ENCODE measurements at regions not wholly inside any gene's neighbourhood (a gene's known extent, or its start where the extent isn't known, plus 50 kb on each side); places are given as distances from the start of the nearest gene placed in this dataset.

DNA sequence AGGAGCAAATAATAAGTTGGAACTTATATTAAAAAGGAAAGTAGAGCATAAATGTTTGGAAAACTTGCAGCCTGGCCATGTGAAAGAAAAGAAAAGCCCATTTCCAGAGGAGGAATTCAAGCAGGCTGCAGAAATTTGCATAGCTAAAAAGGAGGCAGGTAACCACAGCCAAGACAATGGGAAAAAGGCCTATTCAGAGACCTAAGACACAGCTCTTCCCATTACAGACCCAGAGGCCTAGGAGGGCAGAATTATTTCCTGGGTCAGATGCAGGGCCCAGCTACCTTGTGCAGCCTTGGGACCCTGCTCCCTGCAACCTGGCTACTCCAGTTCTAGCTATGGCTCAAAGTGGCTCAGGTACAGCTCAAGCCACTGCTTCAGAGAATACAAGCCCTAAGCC is 234.6 kb upstream of the BCHE start:
- intact Hi-C loops (cut with micrococcal nuclease) (no loop called here), dilution Hi-C loops (cut with HindIII; ENCODE audit: low sequenced_read_pairs, unreplicated experiment) (no loop called here), in situ Hi-C loops (cut with MboI; ENCODE audit: low sequenced_read_pairs) (no loop called here)
- H3K9me1 ChIP-seq (ENCODE audit: insufficient read depth, low read length), result no peaks in the 10 kb centered on the region
- H3K23ac ChIP-seq (ENCODE audit: low read depth, low read length), result no peak overlapping the region
- H4K8ac ChIP-seq (ENCODE audit: low read depth in 2 of 2, low read length in 2 of 2), result no peak overlapping the region
- TF ChIP-seq, protein P1, sequence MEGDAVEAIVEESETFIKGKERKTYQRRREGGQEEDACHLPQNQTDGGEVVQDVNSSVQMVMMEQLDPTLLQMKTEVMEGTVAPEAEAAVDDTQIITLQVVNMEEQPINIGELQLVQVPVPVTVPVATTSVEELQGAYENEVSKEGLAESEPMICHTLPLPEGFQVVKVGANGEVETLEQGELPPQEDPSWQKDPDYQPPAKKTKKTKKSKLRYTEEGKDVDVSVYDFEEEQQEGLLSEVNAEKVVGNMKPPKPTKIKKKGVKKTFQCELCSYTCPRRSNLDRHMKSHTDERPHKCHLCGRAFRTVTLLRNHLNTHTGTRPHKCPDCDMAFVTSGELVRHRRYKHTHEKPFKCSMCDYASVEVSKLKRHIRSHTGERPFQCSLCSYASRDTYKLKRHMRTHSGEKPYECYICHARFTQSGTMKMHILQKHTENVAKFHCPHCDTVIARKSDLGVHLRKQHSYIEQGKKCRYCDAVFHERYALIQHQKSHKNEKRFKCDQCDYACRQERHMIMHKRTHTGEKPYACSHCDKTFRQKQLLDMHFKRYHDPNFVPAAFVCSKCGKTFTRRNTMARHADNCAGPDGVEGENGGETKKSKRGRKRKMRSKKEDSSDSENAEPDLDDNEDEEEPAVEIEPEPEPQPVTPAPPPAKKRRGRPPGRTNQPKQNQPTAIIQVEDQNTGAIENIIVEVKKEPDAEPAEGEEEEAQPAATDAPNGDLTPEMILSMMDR (conservative IDR thresholded peaks at IDR 0.05; ENCODE audit: low read depth, low read length), result no peak
- no peak for TF ChIP-seq SMC3 (IDR thresholded peaks at IDR 0.05; ENCODE audit: low read depth, low read length)
- TF ChIP-seq RCOR1 (IDR thresholded peaks at IDR 0.05; ENCODE audit: insufficient replicate concordance, low read length), result no peak
- TF ChIP-seq MAFK (IDR thresholded peaks at IDR 0.05; ENCODE audit: low read depth, low read length), result no peak
- no peak for TF ChIP-seq MXI1 (IDR thresholded peaks at IDR 0.05; ENCODE audit: borderline replicate concordance, low read depth, low read length)
- no peak for TF ChIP-seq NFE2L2 (IDR thresholded peaks at IDR 0.05; ENCODE audit: low read depth, low read length)
- TF ChIP-seq BHLHE40 (IDR thresholded peaks at IDR 0.05; ENCODE audit: low read depth, low read length), result no peak
- no peak for TF ChIP-seq RAD21 (IDR thresholded peaks at IDR 0.05; ENCODE audit: low read length)
- H3K27ac ChIP-seq (ENCODE audit: insufficient read depth, low read length), result no peak overlapping the region
- no peak overlapping the region for H3K56ac ChIP-seq (ENCODE audit: extremely low read depth, insufficient read depth, low read length)
- BruUV-seq (replicated peaks), result no TSS peak
- H2BK15ac ChIP-seq (ENCODE audit: low read depth, low read length), result no peak overlapping the region
- peaks cover 10% of the 10 kb centered on the region for H3K9me3 ChIP-seq (ENCODE audit: control insufficient read depth, insufficient read depth, low read length)
- H4K20me1 ChIP-seq (ENCODE audit: insufficient read depth, low read length), result no peaks in the 10 kb centered on the region
- no peak overlapping the region for H3K4me3 ChIP-seq (ENCODE audit: insufficient read depth, low read depth, low read length)
- H3K27me3 ChIP-seq (ENCODE audit: control insufficient read depth, insufficient read depth, low read length), result no peaks in the 10 kb centered on the region
- H3K36me3 ChIP-seq (ENCODE audit: control insufficient read depth, insufficient read depth, low read length), result no peaks in the 10 kb centered on the region
- no peak overlapping the region for H3K4me2 ChIP-seq (ENCODE audit: low read depth, low read length)
- ATAC-seq (ENCODE audit: low read depth), result no peak
- no peak overlapping the region for H4K91ac ChIP-seq (ENCODE audit: insufficient read depth, low read depth, low read length)
- no peak overlapping the region for H3K9ac ChIP-seq (ENCODE audit: low read depth, low read length)
- H2AK5ac ChIP-seq (ENCODE audit: low read depth, low read length), result no peak overlapping the region
- H3K4me1 ChIP-seq (ENCODE audit: control insufficient read depth, insufficient read depth, low read length), result no peaks in the 10 kb centered on the region
- H2AK9ac ChIP-seq (replicated peaks; ENCODE audit: low read depth, low read length, poor library complexity), result no peak overlapping the region
- H2BK5ac ChIP-seq (ENCODE audit: low read depth, low read length, poor library complexity, severe bottlenecking), result no peak overlapping the region
- no peak overlapping the region for H4K5ac ChIP-seq (ENCODE audit: low read depth, low read length)
- no peak for DNase-seq
- H3K4ac ChIP-seq (ENCODE audit: low read depth, low read length), result no peak overlapping the region
- H3K14ac ChIP-seq (replicated peaks; ENCODE audit: low read depth, low read length), result no peak overlapping the region
- H2AFZ ChIP-seq (replicated peaks; ENCODE audit: low read length, poor library complexity), result no peak overlapping the region
- no peak overlapping the region for H2BK120ac ChIP-seq (ENCODE audit: low read depth, low read length)
- H3K79me1 ChIP-seq (ENCODE audit: low read depth in 1 of 2, low read length in 2 of 2), result no peaks in the 10 kb centered on the region
- H3K18ac ChIP-seq (ENCODE audit: low read depth, low read length), result no peak overlapping the region
- H2BK20ac ChIP-seq (ENCODE audit: low read depth, low read length), result no peak overlapping the region
- ChIA-PET CTCF (no interaction called here), POLR2A (ENCODE audit: unreplicated experiment) (no interaction called here)

Data from IMR-90 (cell line).